ENCODE measurements at regions not wholly inside any gene's neighbourhood (a gene's known extent, or its start where the extent isn't known, plus 50 kb on each side); places are given as distances from the start of the nearest gene placed in this dataset.
"Not testable (repeated sequence)": the region's sequence is repeated elsewhere in the genome, so short reads cannot be mapped to it uniquely, and the experiment has no call there.

DNA sequence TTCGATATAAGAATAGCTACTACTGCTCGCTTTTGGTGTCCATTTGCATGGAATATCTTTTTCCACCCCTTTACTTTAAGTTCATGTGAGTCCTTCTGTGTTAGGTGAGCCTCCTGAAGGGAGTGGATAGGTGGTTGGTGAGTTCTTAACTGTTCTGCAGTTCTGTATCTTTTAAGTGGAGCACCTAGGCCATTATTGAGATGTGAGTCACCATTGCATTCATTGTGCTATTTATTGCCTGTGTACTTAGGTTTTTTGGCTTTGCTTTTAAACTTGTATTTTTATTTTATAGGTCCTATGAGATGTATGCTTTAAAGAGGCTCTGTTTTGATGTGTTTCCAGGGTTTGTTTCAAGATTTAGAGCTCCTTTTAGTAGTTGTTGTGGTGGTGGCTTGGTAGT is 1430.8 kb downstream of the REEP3 start:
- no peak for DNase-seq

DNA sequence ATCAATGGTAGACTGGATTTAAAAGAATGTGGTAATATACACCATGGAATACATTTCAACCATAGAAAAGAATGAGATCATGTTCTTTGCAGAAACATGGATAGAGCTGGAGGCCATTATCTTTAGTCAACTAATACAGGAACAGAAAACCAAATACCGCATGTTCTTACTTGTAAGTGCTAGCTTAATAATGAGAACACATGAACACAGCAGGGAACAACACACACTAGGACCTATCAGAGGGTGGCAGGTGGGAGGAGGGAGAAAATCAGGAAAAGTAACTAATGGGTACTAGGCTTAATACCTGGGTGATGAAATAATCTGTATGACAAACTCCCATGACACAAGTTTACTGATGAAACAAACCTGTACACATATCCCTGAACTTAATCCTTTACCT is 1435.2 kb downstream of the REEP3 start:
- no peak for DNase-seq

DNA sequence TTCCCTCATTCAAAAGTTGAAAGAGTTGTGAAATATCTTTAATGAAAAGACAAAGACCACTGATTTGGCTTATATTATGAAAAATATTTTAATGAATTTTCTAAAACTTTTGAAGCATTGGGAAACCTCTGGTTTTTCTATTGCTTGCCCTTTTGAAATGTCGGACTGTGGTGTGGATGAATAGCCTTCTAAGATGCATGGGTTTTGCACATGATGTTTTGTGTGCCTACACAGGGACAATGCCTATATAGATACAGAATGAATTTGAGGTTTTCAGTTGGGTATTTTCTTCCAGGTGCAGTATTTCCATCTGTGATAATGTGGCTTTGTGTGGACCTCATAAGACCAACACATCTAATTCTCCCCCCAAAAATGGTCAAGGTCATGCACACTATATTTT is 1437.9 kb downstream of the REEP3 start:
- DNase-seq: no peak

DNA sequence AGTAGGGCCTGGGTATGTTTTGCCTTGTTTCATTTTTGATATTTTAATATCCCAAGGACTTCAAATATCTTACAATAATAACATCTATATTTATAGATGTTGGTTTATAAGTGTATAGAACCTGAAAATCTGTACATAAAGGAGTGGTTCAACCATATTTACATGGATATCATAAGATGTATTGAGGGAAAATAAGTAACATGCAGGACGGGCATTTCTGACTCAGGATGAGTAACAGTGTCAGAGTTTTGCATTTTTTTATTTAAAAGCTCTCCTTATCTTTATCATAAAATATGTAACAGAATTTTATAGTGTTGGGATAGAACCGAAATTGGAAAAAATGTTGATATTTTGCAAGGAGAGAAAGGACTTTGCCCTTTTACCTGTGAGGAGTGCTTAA is 1438.7 kb downstream of the REEP3 start:
- DNase-seq: no peak

DNA sequence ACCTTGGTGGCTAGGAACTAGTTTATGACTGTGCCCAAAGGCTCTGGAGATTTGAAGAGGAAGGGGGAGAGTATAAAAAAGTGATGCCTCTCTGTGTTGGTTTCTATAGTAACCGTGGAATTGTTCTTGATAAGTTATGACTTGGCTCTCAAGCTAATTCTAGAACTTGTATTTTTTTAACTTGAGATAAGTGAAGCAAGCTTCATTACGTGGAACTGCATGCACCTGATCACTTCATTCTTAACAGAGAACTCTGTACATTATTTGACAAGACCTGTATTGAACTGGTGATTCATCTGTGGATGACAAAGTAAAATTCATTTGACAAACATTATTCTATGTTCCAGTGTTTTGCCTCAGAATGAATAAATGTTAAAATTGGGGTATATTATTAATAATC is 1452.2 kb downstream of the REEP3 start:
- DNase-seq: no peak

DNA sequence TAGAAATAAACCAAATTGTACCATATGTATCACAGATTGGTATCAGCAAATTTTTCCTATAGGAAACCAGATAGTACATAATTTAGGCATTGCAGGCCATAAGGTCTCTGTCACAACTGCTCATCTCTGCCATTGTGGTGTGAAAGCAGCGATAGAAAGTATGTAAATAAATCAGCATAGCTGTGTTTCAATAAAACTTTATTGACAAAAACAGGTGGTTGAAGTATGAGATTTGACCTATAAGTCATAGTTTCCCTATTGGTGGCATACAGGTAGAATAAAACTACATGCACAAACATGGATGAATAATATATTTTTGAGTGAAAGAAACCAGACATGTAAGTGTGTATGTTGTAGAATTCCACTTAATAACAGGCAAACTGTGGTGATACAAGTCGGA is 1454.9 kb downstream of the REEP3 start:
- no peak for DNase-seq

DNA sequence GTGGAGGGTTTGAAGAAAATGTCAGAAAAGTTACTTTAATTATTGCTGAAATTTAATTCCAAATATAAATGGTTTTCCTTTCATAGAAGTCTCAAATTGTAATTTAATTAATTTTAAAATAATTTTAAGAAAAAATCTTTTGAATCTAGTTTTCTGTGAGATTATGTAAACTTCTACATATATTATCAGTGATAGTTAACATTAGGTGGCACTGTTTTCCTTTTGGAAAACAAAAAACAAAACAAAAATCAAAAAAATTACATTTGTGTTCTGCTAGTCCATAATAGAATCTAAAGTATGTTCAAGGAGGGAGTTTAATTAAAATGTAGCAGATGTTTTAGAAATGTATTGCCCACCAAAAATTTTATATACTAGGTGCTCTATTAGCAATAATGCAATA is 1456.7 kb downstream of the REEP3 start:
- DNase-seq: no peak

DNA sequence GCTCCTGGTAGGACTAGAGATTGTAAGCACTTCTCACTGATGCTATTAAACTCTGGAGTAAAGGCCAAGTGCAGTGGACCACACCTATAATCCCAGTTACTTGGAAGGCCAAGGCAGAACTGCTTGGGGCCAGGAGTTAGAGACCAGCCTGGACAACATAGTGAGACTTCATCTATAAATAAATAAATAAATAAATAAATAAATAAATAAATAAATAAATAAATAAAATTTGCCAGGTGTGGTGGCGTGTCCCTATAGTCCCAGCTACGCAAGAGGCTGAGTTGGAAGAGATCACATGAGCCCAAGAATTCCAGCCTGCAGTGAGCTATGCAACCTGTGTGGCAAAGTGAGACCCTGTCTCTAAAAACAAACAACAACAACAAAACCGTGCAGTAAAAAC is 1475.7 kb downstream of the REEP3 start:
- DNase-seq: no peak

DNA sequence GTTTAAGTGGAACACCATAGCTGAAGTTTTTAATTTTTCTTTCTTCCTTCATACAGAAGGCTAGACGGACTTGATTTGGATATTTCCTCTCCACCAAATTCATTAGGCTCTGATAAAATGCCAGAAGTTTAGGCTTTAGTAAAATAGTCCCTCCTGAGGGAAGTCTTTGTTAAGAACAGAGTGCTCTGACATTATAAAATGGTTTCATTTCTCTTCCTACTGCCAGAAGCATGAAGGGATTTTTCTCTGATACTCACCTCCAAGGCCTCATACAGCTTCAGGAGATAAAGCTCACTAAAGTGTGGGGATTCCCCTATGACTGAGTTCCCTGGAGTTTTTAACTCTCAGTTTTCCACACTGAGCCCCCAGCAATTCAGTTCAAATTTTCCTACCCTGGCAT is 1489.6 kb downstream of the REEP3 start:
- no peak for DNase-seq

DNA sequence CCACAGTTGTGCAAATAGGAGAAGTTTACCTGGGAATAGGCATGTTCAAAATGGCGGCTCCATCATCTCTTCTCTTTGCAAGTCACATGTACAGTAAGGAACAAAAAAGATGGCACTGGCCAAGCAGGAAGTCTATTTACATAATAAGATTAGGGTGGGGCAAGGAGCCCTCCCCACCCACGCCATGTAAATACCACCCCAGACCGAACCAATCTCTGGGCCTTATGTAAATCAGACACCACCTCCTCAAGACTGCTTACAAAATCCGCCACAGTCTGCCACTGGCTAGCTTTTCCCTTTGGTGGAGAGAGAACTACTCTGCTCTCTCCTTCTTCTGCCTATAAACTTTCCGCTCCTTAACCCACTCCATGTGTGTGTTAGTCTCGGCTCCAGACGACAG is 1496.3 kb downstream of the REEP3 start:
- DNase-seq: no peak

DNA sequence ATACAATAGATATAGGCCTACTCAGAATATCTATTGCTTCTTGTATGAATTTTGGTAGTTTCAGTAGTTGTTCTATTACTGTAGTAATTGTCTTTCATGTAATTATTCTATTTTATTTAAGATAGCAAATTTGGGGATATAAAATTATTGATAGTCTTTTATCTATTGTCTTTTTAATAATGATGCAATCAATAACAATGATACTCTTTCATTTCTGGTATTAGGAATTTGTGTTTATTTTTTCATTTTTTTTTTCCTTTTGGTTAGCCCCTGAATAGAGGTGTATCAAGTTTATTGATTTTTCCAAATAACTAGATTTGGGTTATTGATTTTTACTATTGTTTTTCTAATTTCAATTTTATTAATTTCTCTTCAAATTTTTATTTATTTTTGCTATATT is 1503.7 kb downstream of the REEP3 start:
- DNase-seq: no peak

DNA sequence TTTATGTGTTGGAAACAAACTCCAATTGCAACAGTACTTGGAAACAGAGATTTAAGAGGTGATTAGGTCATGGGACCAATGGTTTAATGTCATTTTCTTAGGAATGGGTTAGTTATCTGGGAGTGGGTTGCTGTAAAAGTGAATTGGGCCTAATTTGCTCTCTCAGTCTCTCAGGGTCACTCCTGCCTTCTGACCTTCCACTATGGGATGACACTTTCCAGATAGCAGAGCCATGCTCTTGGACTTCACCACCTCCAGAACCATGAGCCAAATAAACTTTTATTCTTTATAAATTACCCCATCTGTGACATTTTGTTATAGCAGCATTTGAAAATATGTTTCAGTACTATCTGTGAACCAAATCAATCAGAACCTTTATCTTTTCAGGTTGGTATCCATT is 1509.1 kb downstream of the REEP3 start:
- no peak for DNase-seq

DNA sequence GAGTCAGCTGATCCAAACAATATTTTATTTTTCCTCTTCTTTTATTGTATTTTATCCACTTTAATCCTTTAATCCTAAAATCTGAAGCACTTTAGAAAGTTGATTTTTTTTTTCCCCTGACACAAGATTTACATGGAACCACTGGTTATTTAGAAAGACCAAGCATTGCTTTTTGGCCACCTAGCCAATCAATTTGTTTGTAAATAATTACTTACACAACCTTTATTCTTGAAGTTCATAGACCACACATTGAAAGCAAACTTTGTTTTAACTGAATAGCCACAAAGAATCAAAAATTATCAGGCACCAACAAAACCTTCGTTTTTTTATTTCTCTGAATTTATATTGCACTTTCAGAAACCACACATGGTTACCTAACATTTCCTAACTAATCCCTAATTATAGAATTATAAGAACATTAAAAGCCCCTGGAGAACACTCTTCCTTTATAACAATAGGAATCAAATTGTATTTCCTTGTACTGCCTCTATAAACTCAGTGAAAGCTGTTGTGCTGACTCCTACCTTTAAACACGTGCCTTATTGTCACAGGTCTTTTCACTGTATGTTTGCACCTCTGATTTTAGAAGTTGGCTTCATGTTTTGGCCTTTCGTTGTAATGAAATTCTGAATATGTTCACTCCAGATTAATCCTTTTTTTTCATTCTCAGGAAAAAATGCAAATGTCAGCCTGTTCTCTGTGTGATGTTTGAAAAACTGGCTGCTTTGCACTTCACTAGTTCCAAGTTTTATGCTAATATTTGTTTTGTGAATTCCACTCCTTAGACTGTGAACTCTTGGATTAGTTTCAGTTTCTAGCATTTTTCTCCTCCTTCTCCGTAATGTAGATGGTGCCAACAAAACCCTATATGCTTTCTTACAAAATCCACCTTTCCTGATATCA is 1511.9 kb downstream of the REEP3 start:
- no peak for DNase-seq

DNA sequence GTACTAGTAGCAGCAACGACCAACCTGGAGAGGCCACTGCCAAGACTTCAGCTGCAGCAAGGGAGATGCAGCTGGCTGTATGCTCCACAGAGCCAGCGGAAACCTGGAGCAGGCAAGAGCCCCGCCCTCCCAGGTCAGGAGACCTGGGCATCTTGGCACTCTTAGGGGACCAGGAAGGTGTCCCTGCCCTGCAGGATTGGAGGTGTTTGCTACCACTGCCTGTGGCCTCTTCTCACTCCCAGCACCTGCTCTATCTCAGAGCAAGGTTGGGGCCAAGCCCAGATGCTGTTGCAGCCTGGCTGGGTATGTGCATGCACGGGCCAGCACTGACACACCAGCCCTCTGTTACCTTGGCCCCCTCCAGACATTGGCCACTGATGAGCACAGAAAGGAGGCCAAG is 1512.8 kb downstream of the REEP3 start:
- DNase-seq: no peak

DNA sequence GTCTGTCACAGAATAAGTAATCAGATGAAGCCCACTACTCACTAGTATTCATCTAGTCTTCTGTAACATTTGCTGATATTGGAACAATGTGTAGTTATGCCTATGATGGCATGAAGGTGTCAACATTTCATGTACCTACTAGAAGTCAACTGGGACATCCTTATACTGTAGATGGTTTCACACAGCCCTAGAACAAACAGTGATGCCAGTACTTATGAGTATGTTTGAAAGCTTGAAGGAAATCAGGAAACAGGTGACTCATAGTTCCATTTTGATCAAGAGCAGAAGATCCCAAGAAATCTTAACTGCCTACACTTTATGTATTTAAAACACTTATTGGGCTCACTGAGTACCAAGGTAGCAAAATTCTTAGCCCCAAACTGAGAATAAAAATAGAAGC is 1519.6 kb downstream of the REEP3 start:
- DNase-seq: no peak

DNA sequence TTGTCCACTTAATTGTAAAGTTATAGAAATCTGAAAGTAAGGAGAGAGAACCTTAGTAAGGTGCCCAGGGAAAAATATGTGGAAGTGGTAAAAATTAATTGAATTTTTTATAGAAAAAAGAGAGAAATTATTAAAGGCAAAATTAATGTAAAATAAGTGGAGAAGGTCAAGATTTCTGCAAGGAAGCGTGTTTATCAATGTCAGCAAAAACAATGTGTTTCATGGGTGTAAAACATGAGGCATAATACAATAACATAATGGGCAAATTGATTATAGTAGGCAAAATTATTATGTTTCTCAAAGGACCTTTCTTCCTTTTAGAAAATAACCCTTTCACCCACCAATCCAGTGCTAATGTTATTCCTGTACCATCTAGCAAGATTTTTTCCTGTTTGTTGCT is 1520.1 kb downstream of the REEP3 start:
- no peak for DNase-seq

DNA sequence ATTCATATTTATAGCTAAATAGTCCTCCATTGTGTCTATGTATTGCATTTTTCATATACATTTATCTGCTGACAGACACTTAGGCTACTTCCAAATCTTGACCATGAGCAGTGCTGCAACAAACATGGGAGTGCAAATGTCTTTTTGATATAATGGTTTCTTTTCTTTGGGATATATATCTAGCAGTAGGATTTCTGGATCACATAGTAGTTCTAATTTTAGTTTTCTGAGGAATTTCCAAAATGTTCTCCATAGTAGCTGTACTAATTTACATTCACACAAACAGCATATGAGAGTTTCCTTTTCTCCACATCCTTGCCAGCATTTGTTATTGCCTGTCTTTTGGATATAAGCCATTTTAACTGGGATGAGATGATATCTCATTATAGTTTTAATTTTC is 1521.3 kb downstream of the REEP3 start:
- no peak for DNase-seq

DNA sequence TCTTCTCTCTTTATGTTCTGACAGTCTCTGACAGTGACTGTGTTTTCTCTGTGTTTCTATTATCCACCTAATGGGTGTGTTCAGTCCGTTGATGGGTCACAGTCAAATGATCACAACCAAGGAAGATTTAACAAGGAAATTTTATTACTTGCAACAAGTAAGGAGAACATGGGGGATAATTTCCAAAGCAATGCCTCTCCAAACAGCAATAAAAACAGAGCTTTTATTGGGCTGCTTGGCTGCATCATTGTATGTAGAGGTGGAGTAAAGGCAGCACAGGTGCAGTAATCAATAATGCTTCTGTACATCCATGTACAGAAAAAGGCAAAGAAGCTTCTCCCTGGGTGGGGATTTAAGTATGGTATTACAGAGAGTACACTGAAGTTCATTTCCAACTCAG is 1525.6 kb downstream of the REEP3 start:
- no peak for DNase-seq

DNA sequence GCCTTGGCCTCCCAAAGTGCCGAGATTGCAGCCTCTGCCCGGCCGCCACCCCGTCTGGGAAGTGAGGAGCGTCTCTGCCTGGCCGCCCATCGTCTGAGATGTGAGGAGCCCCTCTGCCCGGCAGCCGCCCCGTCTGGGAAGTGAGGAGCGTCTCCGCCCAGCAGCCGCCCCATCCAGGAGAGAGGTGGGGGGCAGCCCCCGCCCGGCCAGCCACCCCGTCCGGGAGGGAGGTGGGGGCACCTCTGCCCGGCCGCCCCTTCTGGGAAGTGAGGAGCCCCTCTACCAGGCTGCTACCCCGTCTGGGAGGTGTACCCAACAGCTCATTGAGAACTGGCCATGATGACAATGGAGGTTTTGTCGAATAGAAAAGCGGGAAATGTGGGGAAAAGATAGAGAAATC is 1530.9 kb downstream of the REEP3 start:
- DNase-seq: not testable (repeated sequence)

DNA sequence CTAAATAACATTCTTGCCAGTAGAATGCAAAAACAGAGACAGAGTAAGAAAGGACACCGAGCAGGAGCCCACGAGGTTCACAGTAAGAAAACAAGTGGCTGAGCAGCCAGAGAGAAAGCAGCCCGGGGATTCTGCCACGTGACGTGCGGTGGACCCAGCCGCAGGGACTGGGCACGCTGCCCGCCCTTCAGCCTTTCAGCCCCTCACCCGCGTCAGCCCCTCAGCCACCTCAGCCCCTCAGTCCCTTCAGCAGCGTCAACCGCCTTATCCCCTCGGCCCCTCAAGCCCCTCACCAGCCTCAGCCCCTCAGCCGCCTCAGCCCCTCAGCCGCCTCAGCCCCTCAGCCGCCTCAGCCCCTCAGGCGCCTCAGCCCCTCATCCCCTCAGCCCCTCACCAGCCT is 1532.2 kb downstream of the REEP3 start:
- DNase-seq: not testable (repeated sequence)

DNA sequence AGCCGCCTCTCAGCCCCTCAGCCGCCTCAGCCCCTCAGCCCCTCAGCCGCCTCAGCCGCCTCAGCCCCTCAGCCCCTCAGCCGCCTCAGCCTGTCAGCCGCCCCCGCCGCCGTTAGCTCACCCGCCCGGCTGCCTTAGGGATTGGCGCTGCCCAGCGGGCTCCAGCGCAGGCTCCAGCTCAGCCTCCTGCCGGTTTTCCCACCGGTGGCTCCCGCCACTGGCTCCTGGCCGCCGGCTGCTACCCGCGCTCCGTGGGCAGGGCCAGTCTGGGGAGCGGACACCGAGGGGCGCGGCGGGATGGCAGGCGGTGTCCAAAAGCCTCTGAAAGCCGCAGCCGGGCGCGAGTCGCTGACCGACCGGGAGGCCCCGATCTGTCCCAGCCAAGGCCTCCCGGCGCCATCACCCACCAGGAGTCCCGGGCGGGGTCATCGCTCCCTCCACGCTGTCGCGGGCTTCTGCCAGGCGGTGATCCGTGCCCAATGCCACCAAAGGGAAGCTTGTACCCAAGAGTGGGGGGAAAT is 1532.7 kb downstream of the REEP3 start:
- not testable (repeated sequence) for DNase-seq

DNA sequence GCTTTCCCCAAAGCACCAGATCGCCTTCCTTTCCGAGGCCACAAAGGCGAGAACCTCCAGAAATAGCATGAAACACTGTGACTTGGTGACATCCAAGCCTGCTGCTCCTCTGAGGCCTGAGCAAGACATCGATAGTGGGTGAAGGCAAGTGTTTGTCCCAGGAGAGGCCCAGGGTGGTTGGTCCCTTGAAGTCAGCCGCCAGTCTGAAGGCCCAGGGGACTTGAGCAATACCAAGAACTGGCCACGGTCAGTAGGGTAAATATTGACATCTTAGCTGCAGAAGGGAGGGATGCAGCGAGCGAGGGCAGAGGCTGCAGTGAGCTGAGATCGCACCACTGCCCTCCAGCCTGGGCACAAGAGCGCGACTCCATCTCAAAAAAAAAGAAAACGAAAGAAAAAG is 1533.5 kb downstream of the REEP3 start:
- not testable (repeated sequence) for DNase-seq

DNA sequence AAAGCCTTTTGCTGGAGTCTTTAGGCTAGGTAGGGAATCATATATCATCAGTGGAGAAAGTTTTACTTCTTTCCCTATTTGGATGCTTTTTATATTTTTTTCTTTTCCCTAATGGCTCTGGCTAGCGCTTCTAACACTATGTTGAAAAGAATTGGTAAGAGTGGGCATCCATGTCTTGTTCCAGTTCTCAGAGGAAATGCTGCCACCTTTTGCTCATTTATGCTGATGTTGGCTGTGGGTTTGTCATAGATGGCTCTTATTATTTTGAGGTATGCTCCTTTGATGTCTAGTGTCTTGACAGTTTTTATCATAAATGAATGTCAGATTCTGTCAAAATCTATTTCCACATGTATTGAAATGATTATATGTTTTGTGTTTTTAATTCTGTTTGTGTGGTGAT is 1544.1 kb downstream of the REEP3 start:
- DNase-seq: no peak

DNA sequence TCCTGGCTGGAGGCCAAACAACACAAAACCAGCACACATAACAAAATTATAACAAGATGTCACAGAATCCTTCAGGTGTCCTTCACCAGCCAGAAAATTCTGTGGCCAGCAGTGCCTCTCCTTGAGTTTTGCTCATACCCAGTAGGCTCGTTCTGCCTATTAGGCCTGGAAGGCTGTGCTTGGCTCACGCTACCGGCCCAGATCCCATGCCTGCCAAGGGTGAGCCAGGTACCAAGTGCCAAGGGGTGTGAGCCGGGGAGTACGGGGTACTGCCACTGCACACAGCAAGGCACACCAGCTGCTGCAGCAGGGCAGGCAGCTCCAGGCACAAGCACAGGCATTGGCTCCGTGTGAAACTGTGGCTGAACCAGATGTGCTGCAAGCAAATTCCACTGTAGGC is 1562.0 kb downstream of the REEP3 start:
- no peak for DNase-seq

DNA sequence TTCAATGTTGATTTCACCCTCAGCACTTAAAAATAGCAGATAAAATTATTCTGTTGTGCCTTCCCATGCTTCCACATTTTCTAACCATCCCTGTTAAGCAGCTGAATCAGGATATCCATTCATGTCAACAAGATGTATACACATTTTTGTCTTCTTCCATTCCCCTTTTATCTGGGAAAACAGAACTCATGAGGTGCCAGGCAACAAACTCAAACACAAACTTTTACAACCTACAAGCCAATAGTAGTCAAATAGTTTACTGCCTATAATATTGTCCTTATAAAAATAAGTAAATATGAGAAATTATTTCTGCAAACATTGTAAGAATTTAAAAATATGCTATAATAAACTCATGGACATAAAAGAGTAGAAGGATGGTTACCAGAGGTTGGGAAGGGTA is 1569.8 kb downstream of the REEP3 start:
- no peak for DNase-seq

Measured in CD4-positive, alpha-beta T cell treated with Interleukin-21 for 1 hour (primary cell).